GM23248 (cell line): ENCODE measurements at regions not wholly inside any gene's neighbourhood (a gene's known extent, or its start where the extent isn't known, plus 50 kb on each side); places are given as distances from the start of the nearest gene placed in this dataset.

Source experiments
- EZH2 ChIP-seq: fragments of 200-600 bp; sonication (generic); IDR thresholded peaks from 2 replicates; pipeline ENCODE4 v1.6.1; 2018; ENCODE audit warnings: antibody characterized with exemption, mild to moderate bottlenecking; ENCODE audit not compliant: insufficient read depth, poor library complexity, severe bottlenecking
- EZH2phosphoT487 ChIP-seq: fragments of 200-600 bp; sonication (generic); IDR thresholded peaks from 2 replicates; pipeline ENCODE4 v1.6.1; 2018; ENCODE audit warnings: antibody characterized with exemption, moderate library complexity, mild to moderate bottlenecking, low read depth; ENCODE audit not compliant: insufficient read depth

GRCh38 chr5:110289512-110289810, 437.0 kb downstream of the TMEM232 start:
- TF ChIP-seq EZH2 (no peak), EZH2phosphoT487 (no peak)
